RPMI7951 (cell line): ENCODE measurements at regions not wholly inside any gene's neighbourhood (a gene's known extent, or its start where the extent isn't known, plus 50 kb on each side); places are given as distances from the start of the nearest gene placed in this dataset.
A peak's percentile ranks its signal among the peaks of the same experiment; 100 is the strongest.
"Not testable (repeated sequence)": the region's sequence is repeated elsewhere in the genome, so short reads cannot be mapped to it uniquely, and the experiment has no call there.

Experiments
- DNase-seq: peaks from one replicate; pipeline ENCODE4 v3.0.0-alpha.2; 2012; ENCODE audit warnings: low read depth

DNA sequence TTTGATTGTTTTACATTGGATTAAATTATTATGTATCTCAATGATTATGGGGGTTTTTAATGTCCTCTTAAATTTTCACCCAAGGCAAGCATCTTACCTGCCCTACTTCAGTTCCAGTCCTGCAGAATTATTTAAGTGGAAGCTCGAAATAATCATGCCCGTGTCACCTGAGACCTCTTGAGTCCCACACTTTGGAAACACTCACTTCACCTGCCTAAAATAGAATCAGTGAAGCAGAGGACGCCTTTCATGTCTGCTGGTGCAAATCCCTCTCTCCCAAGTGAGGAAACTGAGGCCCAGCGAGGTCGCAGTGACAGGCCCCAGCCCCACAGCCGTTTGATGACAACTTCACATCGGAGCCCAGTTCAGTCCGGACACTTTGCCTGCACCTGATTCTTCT lies 284.6 kb downstream of the C16orf95 start:
- DNase-seq = no peak

- no peak for DNase-seq
These were observed 284.1 kb downstream of the C16orf95 start for GRCh38 chr16:87033021-87033471.

GRCh38 chr16:87033541-87034300 lies 283.5 kb downstream of the C16orf95 start:
- no peak for DNase-seq

GRCh38 chr16:87034317-87034716 lies 282.9 kb downstream of the C16orf95 start:
- DNase-seq = no peak

DNA sequence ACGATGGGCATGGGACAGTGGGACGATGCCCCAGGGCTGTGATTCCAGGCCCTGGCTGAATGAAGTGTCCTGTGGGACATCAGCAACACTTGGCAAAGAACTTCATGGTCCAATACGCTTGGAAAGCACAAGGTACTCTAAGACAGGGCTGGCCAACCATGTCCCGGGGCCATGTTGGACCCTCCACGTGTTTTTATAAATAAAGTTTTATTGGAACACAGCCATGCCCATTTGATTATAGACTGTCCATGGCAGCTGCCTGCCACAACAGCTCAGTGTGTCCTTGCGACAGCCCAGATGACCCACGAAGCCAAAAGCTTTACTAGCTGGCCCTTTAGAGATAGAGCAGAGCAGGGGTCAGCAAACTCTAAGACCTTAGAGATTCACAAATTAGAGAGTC lies 282.1 kb downstream of the C16orf95 start:
- no peak for DNase-seq

DNA sequence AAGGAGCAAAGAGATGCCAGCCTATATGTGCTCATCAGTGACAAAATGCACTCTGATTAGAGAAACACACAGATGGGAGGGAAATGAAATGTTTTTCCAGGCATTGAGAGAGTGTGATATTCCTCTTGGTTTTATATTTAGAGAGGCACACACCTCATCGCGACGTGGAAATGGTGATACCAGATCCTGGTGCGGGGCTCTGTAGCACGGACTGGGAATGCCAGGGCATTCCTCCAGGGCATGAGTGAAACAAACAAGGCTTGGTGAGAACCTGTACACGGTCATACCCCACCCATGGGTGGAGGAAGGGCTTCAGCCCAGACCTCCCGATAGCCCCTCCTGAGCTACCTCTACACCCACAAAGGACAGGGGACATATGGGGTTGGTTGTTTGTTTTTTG lies 280.2 kb downstream of the C16orf95 start:
- DNase-seq = no peak

- not testable (repeated sequence) for DNase-seq
These were observed 278.7 kb downstream of the C16orf95 start for GRCh38 chr16:87038528-87038927.

GRCh38 chr16:87040169-87041117 lies 276.7 kb downstream of the C16orf95 start:
- no peak for DNase-seq

DNA sequence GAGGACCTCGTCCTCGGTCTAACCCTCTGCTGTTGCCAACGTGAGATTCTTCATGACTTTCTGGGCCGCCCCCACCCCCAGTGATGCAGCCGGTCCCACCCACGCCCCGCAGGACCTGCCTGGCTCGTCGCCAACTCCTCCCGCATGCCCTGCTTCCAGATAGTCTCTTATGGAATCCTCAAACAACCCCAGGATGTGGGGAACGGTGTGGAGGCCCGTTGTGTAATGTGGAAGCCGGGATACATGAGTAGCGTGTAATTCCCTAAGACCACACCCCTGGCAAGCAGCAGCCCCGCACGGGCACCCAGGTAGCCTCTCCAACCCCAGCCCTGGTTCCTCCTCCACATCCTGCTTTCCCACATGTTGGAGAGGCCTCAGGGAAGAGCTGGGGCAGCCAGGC lies 275.9 kb downstream of the C16orf95 start:
- DNase-seq = no peak

DNA sequence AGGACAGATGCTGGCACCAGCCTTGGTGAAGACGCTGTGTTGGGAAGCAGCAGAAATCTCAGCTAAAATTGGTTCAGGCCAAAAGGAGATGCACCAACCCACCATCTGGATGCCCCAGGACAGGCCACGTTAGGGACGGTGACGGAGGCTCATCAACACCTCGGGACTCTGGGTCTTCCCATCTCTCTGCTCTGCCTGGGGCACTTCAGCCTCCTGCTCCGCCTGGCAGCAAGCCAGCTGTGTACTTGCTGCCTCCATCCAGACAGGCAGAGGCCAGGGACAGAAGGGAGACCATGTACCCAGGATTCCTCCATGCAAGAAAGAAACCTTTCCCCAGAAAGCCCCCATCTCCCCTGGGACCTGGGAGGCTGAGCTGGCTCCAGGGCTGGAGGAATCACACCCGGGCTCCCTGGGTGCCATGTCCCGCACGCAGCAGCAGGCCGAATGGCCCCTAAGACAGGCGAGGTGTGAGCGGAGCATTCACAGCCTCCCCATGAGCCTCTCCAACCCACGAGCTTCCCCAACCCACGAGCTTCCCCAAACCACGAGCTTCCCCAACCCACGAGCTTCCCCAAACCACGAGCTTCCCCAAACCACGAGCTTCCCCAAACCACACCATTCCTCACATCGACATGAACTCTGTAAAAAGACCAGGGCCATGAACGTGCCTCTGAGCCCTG lies 274.5 kb downstream of the C16orf95 start:
- peak; percentile 25 for DNase-seq

GRCh38 chr16:87043231-87044031 lies 273.8 kb downstream of the C16orf95 start:
- DNase-seq = no peak

DNA sequence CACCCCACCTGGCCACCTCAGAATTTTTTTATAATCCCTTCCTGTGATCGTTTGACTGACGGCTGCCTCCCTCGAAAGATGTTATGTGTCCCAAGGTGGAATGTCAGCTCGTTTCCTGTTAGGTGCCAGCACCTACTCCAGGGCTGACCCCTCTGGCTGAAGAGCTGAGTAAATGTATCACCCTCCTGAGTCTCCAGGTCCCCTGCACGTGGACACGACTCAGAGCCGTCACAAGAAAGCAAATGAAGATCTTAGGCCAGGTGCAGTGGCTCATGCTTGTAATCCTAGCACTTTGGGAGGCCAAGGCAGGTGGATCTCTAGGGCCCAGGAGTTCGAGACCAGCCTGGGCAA lies 273.2 kb downstream of the C16orf95 start:
- DNase-seq = no peak

- no peak for DNase-seq
These were observed 272.4 kb downstream of the C16orf95 start for GRCh38 chr16:87044829-87045228.

GRCh38 chr16:87045466-87046216 lies 271.6 kb downstream of the C16orf95 start:
- DNase-seq = no peak

DNA sequence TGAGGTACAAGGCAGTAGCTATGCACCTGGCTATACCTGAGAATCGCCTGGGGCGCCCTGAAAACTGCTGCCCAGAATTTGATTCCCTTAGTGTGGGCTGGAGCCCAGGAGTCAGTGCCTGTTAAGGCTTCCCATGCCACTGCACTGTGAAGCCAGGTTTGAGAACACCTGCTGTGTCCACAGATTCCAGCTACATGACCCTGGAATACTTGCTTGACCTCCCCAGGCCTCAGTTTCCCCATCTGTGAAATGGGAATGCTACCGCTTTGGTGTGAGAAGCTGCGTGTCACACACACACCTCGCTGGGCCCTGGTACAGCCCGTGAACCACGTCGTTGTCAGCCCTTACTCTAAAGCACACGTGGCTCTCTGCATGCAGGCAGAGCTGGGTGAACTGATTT lies 271.0 kb downstream of the C16orf95 start:
- DNase-seq = no peak

- DNase-seq = no peak
These were observed 269.8 kb downstream of the C16orf95 start for GRCh38 chr16:87047221-87048037.

DNA sequence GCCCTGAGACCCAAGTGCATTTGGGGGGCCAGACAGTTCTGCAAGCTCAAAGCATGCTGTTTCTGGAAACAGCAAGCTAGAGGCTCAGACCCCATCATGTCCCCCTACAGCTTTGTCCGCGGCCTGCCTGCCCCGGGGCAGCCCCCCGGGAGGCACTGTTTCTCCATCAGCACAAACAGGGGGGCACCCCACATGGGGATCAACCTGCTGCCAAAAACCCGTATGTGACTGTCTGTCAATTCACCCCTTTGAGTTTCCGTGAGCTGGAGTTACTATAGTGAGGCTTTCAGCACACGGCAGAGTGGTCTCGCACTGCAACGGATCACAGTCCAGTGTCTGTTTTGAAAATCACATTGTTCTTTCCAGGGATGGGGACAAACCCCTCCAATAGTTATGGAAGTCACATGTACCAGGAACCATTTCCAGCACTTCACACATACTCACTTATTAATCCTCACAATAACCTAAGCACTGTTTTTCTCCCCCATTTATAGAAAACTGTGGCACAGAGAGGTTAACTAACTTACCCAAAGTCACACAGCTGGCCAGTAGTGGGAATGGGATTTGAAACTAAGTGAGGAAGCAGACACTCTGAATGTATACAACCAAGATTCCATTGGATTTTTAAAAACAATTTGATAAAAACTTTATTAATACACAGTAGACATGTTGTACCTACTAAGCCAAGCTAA lies 269.0 kb downstream of the C16orf95 start:
- DNase-seq = no peak

GRCh38 chr16:87048730-87049115 lies 268.5 kb downstream of the C16orf95 start:
- no peak for DNase-seq

- not testable (repeated sequence) for DNase-seq
These were observed 268.0 kb downstream of the C16orf95 start for GRCh38 chr16:87049216-87049615.
